ENCODE measurements at regions not wholly inside any gene's neighbourhood (a gene's known extent, or its start where the extent isn't known, plus 50 kb on each side); places are given as distances from the start of the nearest gene placed in this dataset.
"Not testable (repeated sequence)": the region's sequence is repeated elsewhere in the genome, so short reads cannot be mapped to it uniquely, and the experiment has no call there.

GRCh38 chr9:71285191-71285656 lies 163.8 kb upstream of the TRPM3 start:
- DNase-seq (ENCODE audit: low spot score), result no peak
- Histone ChIP-seq H3K9me3 (no peaks in the 10 kb centered on the region), H3K27me3 (replicated peaks; ENCODE audit: insufficient read depth) (no peaks in the 10 kb centered on the region), H3K36me3 (no peaks in the 10 kb centered on the region), H3K4me3 (peak overlapping the region; percentile 36), H3K4me1 (ENCODE audit: control insufficient read depth in 1 of 2, low read depth in 2 of 2) (peaks cover 0 to 7% of the 10 kb centered on the region in 2 donors), H3K27ac (no peak overlapping the region)
- TF ChIP-seq CTCF (IDR thresholded peaks at IDR 0.05), result peak; percentile 79
- ATAC-seq (ENCODE audit: insufficient number of reproducible peaks, low FRiP score, low read depth), result peak; percentile 77

GRCh38 chr9:71282116-71282515 lies 160.7 kb upstream of the TRPM3 start:
- not testable (repeated sequence) for H3K4me3 ChIP-seq

GRCh38 chr9:71279151-71279739 lies 157.8 kb upstream of the TRPM3 start:
- Histone ChIP-seq H3K27me3 (replicated peaks; ENCODE audit: insufficient read depth) (no peaks in the 10 kb centered on the region), H3K4me1 (ENCODE audit: control insufficient read depth in 1 of 2, low read depth in 2 of 2) (no peaks in the 10 kb centered on the region), H3K36me3 (no peaks in the 10 kb centered on the region), H3K9me3 (no peaks in the 10 kb centered on the region), H3K27ac (no peak overlapping the region), H3K4me3 (no peak overlapping the region)
- ATAC-seq (ENCODE audit: insufficient number of reproducible peaks, low FRiP score, low read depth) (no peak), DNase-seq (ENCODE audit: low spot score) (no peak)
- no peak for TF ChIP-seq CTCF (IDR thresholded peaks at IDR 0.05)

More at GRCh38 chr9:71282116-71282515, 160.7 kb upstream of the TRPM3 start:
- H3K27me3 ChIP-seq (replicated peaks; ENCODE audit: insufficient read depth); ATAC-seq (ENCODE audit: insufficient number of reproducible peaks, low FRiP score, low read depth); DNase-seq (ENCODE audit: low spot score); H3K36me3 ChIP-seq; H3K27ac ChIP-seq; H3K4me1 ChIP-seq (ENCODE audit: control insufficient read depth in 1 of 2, low read depth in 2 of 2); H3K9me3 ChIP-seq: not testable (repeated sequence)

- ATAC-seq (ENCODE audit: insufficient number of reproducible peaks, low FRiP score, low read depth) (no peak), DNase-seq (ENCODE audit: low spot score) (no peak)
- H3K27me3 ChIP-seq (replicated peaks; ENCODE audit: insufficient read depth), result no peaks in the 10 kb centered on the region
- no peak overlapping the region for H3K4me3 ChIP-seq
- no peaks in the 10 kb centered on the region for H3K9me3 ChIP-seq
- no peak overlapping the region for H3K27ac ChIP-seq
- H3K4me1 ChIP-seq (ENCODE audit: control insufficient read depth in 1 of 2, low read depth in 2 of 2), result no peaks in the 10 kb centered on the region
- no peak for TF ChIP-seq CTCF (IDR thresholded peaks at IDR 0.05)
- no peaks in the 10 kb centered on the region for H3K36me3 ChIP-seq
Observed at GRCh38 chr9:71273613-71274012, 152.2 kb upstream of the TRPM3 start.

GRCh38 chr9:71271602-71272001 lies 150.2 kb upstream of the TRPM3 start:
- no peak for ATAC-seq (ENCODE audit: insufficient number of reproducible peaks, low FRiP score, low read depth)
- Histone ChIP-seq H3K36me3 (no peaks in the 10 kb centered on the region), H3K27ac (no peak overlapping the region), H3K4me1 (ENCODE audit: control insufficient read depth in 1 of 2, low read depth in 2 of 2) (no peaks in the 10 kb centered on the region), H3K27me3 (replicated peaks; ENCODE audit: insufficient read depth) (no peaks in the 10 kb centered on the region), H3K4me3 (no peak overlapping the region), H3K9me3 (no peaks in the 10 kb centered on the region)
- no peak for TF ChIP-seq CTCF (IDR thresholded peaks at IDR 0.05)
- DNase-seq (ENCODE audit: low spot score), result no peak

- no peak for DNase-seq (ENCODE audit: low spot score)
Observed at GRCh38 chr9:71270554-71270953, 149.1 kb upstream of the TRPM3 start.

More at GRCh38 chr9:71270554-71270953, 149.1 kb upstream of the TRPM3 start:
- no peak for ATAC-seq (ENCODE audit: insufficient number of reproducible peaks, low FRiP score, low read depth)
- Histone ChIP-seq H3K4me1 (ENCODE audit: control insufficient read depth in 1 of 2, low read depth in 2 of 2) (no peaks in the 10 kb centered on the region), H3K27me3 (replicated peaks; ENCODE audit: insufficient read depth) (no peaks in the 10 kb centered on the region), H3K27ac (no peak overlapping the region), H3K9me3 (no peaks in the 10 kb centered on the region), H3K4me3 (no peak overlapping the region), H3K36me3 (no peaks in the 10 kb centered on the region)
- TF ChIP-seq CTCF (IDR thresholded peaks at IDR 0.05), result no peak
